GM21619 (cell line): ENCODE measurements at regions not wholly inside any gene's neighbourhood (a gene's known extent, or its start where the extent isn't known, plus 50 kb on each side); places are given as distances from the start of the nearest gene placed in this dataset.

ENCODE experiments used
- ATAC-seq: cut with Tn5 transposase; IDR thresholded peaks from one replicate; pipeline ENCODE4 v1.9.1; 2021; ENCODE audit not compliant: unreplicated experiment

DNA sequence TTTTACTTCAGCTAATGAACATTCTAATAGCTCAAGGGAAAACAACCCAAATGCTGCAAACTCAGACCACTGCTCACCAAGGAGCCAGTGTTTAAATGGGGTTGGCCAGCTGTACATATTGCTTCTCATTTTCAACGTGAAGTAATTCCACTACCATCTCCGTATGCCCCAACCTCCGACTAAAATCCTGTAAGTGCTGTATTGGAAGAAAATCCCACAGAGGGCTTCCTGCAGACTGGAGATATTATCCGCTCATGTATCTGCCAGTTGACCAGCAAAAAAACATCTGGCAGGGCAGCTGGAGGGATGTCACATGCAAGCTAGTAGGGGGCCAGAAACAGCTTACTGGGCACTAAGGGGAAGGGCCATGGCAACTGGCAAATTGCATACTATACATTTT lies 485.0 kb downstream of the SNAPC1 start:
- no peak for ATAC-seq

DNA sequence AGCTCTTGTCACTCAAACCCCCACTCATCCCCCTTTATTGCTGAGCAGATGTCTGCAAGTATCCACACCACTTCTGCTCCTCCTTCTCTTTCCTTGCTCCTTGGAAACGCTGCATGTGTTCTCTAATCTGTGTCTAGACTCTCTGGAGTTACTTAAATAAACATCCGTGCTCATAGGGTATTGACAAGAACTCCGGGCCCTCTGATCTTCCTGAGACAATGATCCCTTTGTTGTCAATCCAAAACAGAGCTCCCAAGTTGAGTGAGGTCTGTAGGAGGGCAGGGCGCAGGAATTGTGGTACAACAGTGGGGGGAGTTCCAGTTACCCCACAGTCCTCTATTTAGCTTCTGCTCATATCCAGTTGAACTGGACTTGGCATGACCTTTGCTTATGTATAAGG lies 489.0 kb downstream of the SNAPC1 start:
- no peak for ATAC-seq

DNA sequence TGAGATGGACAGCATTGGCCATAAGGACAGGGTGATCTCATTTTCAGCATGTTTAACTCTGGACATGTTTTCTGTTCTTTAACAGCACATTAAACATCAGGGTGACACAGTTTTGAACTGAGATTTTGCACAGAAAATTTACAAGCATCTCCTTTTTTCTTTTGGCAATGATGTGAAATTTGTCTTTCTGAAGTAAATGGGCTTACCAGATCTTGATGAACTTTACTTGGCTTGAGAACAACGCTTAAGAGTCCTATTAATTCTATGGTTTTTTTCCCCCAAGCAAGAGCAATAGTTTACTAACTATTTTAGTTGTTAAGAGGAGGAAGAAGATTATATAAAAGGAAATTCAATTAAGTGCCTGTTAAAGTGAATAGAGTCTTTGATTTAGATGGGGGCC lies 491.0 kb downstream of the SNAPC1 start:
- ATAC-seq = no peak

DNA sequence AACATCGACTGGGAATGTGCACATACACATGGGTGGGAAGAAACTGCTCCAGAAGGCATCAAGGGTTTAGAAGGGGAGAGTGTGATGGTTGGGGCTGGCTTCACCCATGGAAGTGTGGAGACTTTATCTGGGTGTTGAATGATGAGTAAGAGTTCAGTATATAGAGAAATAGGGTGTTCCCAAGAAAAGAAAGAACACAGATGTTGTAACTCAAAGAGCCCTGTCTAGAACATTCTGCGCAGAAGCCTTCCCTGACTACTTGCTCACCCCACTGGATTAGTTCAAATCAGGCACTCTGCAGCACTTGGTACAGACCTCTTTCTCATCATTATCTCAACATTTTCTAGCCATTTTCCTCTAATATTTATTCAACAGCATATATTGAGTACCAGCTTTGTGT lies 491.7 kb downstream of the SNAPC1 start:
- ATAC-seq = no peak

DNA sequence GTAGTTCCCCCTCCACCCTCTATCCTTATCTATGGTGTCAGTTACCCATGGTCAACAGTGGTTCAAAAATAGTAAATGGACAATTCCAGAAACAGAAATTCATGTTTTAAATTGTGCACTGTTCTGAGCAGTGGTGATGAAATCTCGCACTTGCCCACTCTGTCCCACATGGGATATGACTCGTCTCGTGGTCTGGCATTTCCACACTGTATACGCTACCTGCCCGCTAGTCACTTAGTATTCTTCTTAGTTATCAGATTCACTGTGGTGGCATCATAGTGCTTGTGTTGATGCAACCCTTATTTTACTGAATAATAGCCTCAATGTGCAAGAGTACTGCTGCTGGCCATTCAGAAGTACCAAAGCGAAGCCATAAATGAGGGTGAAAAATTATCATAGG lies 507.0 kb downstream of the SNAPC1 start:
- no peak for ATAC-seq

DNA sequence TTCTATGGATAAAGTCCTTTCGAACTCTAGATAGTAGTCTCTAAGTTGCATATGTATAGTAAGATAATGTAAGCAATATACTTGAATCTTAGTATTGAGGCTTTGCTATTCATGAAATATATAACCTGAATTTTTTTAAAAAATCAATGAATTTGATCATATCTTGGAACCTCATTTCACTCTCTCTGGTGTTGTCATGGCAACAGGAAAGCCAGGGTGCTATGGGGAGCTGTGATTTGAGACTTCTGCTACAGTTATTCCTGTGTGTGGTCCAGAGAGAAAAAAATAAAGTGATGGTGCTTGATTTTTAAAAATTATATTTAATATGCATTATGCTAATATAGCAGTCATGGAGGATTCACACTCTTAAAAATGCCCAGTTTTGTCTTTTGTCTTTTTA lies 508.0 kb downstream of the SNAPC1 start:
- no peak for ATAC-seq

DNA sequence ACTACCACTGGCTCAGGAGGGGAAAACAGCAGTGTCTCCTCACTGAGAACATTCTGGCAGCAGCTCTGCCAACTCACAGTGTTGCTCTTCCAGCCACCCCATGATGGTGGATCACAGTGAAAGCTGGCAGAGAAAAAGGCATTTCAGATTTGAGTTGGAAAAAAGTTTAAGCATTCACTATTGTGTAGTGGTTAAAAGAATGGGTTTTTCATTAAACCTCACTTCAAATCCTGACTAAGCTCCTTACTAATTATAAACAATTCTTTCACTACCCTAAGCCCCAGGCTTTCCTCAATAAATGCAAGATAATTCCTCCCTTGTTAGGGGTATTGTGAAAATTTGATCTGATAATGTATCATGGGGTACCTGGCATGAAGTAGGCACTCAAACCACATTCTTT lies 518.1 kb downstream of the SNAPC1 start:
- ATAC-seq = no peak

DNA sequence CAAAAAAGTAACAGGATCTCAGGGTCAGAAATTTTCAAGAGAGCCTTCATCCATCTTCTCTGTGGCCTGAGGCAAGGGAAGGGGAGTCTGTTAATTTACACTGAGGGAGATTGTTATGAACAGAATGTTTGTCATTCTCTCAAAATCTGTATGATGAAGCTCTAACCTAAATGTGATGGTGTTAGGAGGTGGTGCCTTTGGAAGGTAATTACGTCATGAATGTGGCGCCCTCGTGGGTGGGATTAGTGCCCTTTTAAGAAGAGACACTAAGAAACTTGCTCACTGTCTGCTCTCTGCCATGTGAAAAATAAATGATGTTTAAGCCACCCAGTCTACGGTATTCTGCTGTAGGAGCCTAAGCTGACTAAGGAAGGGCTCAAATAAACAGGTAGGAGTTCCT lies 521.6 kb downstream of the SNAPC1 start:
- no peak for ATAC-seq

DNA sequence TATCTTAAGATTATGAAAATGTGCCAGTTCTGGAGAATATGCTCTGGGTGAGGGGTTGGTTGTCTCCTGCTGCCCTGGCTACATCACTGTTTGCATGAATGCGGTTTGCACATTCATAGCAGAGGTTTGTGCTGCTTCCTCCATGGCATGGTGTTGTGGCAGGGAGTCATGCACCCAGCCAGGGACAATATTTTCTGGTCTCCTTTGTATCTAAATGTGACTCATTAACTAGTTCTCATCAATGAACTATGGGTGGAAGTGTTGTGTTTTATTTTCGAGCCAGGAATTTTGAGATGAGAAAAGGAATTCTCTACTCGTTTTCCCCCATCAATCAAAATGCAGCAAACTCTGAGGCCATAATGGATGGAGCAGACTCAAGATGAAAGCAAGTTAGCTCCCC lies 527.3 kb downstream of the SNAPC1 start:
- no peak for ATAC-seq

DNA sequence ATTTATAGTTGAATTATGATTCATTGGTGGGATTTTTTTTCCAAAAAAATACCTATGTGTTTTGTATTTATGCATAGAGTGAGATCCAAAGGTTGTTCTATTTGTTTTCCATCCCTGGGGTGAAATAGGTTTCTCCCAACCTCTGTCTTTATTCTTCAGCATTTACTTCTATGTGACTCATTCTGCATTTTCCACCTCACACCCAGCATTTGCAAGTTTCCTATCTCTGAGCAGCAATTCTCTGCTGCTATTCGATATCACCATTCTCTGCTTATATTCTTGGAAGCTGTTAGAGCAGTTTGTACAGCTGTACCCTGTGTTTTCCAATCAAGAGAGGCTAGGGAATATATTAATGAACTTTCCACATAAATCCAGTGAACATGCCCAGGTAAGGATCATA lies 538.9 kb downstream of the SNAPC1 start:
- no peak for ATAC-seq

DNA sequence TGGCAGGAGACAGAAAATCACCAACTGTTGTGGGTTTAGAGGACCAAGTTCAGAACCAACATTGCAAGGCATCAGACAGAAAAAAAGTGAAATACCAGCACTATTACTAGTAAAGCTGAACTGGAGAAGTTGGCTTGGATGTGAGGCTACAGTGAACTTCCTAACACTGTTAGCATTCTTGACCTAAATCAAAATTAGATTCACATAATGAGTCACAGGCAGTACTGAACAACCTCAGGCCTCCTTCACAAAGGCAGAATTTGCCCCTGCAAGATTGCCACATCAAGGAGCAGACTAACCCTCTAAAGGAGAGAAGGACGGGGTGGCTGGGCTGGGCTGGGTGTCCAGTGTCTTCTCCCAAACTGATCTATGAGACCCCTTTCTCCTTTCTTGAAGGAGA lies 539.7 kb downstream of the SNAPC1 start:
- ATAC-seq = no peak

DNA sequence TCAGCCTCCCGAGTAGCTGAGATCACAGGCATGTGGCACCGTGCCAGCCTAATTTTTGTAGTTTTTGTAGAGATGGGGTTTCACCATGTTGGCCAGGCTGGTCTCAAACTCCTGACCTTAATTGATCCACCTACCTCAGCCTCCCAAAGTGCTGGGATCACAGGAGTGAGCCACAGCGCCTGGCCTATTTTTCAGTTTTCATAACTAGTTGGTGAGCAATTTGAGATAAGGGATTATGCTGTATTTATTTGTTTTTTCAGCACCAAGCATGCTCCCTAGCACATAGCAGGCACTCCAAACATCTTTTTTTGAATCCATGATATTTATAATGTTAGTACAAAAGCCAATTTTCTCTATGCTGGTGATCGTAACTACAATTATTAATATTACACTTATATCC lies 541.2 kb downstream of the SNAPC1 start:
- ATAC-seq = no peak

DNA sequence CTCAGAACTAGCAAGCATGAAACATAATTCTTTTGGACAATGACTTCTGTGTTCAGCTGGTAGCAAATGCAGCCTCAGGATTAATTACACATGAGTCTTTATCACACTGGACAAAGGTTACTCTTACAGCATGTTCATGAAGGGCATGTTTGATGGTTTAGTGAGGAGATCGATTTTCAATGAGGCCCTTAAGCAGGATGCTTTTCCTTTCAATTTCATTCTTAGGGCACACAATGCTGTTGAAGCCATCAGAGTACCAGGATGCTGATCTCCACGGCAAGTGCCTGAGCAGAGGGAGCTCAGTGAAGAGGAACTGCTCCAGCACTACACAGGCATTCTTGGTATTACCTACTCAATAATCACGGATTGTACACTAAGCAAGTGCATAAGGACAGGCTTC lies 542.0 kb downstream of the SNAPC1 start:
- ATAC-seq = no peak

DNA sequence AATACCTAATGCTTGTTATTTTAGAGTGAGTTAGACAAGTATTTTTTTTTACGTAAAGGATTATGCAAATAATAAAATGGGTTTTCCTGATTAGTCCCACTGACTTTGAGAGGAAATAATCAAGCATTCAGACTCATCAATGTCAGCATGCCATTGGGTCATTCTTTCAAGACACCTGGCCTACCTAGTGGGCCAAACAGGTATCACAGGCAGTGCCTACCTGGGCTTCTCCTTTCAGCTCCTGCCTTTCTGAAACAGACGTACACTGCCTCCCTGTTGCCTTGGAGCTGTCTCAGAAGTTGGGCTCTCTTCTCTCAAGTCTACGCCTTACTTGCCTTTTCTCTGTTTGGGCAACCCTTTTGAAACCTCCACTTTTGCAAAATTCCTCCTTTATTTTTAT lies 545.6 kb downstream of the SNAPC1 start:
- ATAC-seq = no peak

DNA sequence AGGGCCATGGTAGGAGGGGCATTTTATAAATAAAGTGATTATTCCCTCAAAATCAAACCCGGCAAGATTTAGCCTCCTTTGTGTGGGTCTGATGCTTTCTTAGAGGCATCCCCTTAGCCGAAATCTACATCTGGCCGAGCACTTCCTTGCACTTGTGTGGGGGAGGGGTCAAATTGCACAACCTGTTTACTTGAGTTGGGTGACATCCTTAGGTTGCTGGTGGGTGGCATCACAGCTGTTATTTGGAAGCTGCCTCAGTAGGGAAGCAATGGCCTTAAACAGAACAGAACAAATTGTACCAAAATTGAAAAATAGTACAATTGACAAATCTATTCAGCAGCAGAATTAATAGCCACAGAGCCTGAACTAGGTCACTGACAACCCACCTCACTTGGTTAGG lies 546.1 kb downstream of the SNAPC1 start:
- ATAC-seq = no peak

DNA sequence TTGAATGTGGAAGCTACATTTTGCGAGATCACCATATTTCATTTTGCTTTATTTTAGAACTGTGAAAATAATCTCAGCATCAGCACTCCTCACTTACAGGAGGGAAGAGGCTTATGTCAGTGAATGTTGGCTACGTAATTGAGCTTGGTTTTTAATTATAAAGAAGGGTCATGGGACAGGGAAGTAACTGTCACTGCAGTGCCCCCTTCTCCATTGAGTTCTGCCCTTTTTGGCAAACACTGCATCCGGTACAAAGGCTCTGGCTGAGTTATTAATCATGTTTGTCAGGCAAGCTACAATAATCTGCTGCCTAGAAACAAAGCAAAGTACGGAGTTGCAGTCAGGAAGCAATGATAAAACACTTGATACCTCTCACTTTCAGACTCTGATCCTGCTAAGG lies 546.7 kb downstream of the SNAPC1 start:
- no peak for ATAC-seq

DNA sequence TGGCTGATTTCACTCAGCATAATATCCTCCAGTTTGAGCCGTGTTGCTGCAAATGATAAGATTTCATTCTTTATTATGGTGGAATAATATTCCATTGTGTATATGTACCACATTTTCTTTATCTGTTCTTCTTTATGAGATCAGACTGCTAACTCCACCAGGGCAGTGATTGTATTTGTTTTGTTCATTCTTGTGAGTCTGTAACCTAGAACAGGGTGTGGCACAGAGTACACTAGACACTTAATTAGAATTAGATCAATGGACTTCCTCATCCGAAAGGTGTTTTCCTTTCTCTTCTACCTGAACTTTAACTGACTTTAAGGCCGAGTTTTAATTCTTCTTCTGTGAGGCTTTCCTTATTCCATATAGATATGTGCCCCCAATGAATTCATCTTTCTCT lies 551.0 kb downstream of the SNAPC1 start:
- ATAC-seq = no peak

DNA sequence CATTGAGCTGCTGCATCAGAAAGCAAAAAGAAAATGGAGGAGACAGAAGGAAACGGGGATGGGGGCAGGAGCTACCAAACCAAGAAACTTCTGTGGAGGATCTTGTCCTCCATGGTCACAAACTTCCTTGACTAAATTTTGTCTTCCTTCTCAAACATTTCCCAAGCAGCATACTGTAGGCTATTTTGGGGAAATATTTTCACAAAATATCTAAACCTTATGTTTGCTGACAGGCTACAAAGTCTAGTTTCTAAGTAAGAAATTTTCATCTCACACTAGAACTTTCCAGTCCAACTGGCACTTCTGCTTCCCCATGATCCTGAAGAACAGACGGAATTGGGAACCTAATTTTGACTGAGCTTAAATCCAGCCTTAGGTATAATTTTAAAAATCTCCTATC lies 552.0 kb downstream of the SNAPC1 start:
- no peak for ATAC-seq

DNA sequence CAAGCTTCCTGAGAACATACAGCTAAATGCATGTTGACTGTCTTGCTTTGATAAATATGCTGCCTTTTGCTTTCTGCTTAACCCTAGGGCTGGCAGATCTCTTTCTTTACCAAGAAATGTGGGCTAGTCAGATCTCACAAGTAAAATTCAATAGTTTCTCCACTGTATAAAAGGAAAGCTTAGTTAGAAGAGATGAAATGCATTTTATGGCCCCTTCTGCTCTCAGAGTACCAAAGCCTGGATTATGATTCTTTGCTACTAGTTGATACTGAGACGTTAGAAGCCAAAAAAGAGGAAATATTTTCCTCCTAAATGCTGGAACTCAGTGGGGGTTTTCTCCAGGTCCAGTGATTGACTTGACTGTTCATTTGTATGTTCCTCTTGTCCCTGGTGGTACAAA lies 552.7 kb downstream of the SNAPC1 start:
- no peak for ATAC-seq

DNA sequence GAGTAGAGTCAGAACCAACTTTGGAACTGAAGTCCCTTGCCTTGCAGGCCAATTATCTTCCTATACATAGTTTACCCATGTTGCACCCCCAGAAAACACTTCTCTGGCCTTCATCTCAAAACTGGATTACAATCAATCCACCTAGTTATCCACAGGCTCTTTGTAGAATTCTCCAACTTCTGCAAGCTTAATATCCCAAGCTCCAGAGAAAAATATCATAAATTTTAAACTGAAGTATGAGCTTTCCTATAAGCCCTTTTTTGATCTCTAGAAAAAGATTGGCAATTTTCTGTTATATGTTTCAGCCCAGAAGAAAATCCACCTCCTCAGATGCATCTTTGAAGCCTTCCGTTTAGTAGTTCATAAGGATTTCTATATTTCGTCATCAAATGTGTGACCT lies 553.4 kb downstream of the SNAPC1 start:
- ATAC-seq = no peak

DNA sequence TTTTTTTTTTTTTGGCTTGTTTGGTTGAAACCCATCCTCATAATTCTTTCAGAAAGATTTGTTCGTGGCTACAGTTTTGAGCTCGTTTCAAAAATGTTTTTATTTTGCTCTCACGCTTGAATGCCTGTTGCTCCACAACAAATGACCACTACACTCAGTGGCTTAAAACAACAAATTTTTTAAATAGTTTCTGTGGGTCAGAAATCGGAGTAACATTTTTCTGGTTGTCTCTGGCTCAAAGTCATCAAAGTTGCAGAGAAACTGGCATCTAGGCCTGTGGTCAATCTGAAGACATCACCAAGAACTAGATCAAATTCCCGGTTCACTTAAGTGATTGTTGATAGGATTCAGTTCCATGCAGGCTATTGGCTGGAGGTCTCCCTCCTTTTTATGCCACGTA lies 560.0 kb downstream of the SNAPC1 start:
- no peak for ATAC-seq

DNA sequence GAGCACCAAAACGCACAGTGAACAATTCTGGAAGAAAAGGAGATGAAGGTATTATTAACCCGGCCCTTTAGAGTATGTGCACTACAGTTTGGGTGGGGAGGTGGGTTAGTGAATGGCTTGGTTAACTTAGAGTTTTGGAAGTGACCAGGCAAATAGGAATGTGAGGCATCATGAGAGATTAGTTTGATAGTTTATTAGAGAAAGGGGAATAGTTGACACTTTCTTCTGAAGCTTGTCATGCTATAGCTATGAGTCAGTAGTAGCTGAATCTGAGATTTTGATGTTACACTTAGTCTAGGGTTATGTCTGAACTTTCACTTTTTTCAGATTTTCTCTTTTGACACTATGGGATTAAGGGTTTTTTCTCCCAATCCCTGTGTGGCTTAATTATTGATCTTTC lies 567.2 kb downstream of the SNAPC1 start:
- ATAC-seq = no peak

DNA sequence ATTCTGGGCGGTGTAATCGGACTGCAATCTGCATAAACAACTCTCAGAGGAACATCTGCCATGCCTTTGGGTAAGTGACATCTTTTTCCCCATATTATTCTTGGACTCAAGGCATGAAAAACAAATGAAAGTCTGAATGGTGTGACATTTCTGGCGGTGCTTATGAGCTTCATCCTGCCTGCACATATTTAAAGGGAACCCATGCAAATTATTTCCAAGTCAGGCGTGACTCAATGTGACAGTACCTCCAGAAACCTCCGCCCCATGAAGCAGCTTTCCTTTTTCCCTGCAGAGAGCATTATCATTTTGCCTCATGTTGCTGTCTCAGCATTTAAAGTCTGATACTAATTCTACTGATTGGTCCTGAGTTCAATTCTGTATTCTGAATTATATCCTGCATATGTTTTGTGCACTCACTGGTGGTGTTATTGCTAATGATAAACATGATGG lies 585.4 kb downstream of the SNAPC1 start:
- no peak for ATAC-seq

DNA sequence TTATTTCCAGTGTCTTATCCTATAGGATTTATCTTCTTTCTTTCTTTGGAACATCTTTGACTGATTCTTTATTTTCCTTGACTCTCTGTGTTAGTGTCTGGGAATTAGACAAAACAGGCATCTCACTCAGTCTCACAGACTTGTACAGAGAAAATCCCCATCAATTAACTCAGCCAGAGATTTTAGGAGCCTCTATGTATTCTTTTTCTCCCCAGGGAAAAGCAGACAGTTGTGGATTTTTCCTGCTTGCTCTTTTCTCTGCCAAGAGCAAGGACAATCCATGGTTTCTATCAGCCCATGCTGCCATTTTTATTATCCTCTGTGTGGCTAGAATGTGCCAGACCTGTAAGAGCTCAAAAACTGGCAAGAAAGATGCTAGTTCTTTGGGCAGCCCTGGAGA lies 595.1 kb downstream of the SNAPC1 start:
- ATAC-seq = no peak
